HG03280 (cell line): ENCODE measurements at regions not wholly inside any gene's neighbourhood (a gene's known extent, or its start where the extent isn't known, plus 50 kb on each side); places are given as distances from the start of the nearest gene placed in this dataset.
"Not testable (repeated sequence)": the region's sequence is repeated elsewhere in the genome, so short reads cannot be mapped to it uniquely, and the experiment has no call there.

Experiments
- ATAC-seq: cut with Tn5 transposase; IDR thresholded peaks from one replicate; pipeline ENCODE4 v1.9.1; 2021; ENCODE audit warnings: mild to moderate bottlenecking, moderate library complexity; ENCODE audit not compliant: unreplicated experiment

GRCh38 chr4:62487016-62487415 lies 1286.9 kb downstream of the ADGRL3 start:
- ATAC-seq = no peak

- no peak for ATAC-seq
Observed at GRCh38 chr4:62484357-62484756, 1284.2 kb downstream of the ADGRL3 start.

DNA sequence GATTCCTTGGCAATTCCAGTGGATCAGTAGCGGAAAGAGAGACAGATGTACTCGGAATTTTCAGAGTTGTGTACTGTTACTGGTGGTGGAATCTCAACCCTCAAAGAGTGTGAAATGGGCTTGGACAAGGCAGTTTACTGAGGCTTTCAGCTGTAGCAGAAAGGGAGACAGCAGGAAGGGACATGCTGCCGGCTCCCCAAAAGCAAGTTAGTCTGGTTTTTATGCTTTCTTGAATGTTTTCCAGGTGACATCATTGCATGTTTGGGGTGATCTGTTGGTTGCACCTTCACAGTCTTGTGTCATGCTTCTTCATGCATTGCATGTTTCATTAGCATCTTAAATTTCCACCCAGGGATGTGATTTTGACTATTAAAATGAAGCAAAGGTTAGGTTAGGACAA lies 1282.2 kb downstream of the ADGRL3 start:
- ATAC-seq = no peak

- ATAC-seq = no peak
Observed at GRCh38 chr4:62475596-62475995, 1275.5 kb downstream of the ADGRL3 start.

DNA sequence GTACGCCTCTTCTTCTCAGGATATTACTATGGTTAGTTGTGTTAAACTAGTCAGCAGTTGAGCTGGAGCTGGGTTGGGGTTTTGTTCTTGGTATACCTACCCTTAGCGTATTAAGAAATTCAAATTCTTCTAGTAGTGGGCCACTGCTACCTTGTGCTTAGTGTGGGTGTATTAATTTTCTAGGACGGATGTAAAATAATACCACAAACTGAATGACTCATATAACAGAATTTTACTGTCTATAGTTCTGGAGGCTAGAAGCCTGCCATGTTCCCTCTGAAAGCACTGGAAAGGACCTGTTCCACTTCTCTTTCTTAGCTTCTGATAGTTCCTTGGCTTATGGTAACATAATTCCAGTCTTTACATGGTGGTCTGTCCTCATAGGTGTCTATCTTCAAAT lies 1274.7 kb downstream of the ADGRL3 start:
- no peak for ATAC-seq

DNA sequence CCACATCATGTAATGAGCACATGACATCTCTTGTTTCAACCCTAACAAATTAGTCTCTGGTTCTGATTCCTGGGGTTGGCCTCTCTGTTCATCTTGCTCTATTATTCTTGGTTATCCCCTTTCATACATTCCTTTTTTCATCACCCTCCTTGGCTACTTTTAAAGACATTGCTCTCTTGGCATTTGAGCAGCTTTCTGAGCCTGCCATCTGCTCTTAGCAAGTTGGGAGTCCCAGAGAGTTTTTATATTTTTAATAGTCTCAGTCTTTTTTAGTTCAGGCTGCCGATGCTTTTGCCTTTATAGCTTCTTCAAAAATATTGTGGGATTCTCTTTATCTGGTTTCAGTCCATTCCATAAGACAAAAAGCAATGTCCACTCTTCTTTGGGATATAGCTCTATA lies 1270.9 kb downstream of the ADGRL3 start:
- ATAC-seq = no peak

GRCh38 chr4:62470421-62470983 lies 1270.4 kb downstream of the ADGRL3 start:
- no peak for ATAC-seq

GRCh38 chr4:62470020-62470419 lies 1269.9 kb downstream of the ADGRL3 start:
- ATAC-seq = no peak

GRCh38 chr4:62461961-62462360 lies 1261.8 kb downstream of the ADGRL3 start:
- no peak for ATAC-seq

DNA sequence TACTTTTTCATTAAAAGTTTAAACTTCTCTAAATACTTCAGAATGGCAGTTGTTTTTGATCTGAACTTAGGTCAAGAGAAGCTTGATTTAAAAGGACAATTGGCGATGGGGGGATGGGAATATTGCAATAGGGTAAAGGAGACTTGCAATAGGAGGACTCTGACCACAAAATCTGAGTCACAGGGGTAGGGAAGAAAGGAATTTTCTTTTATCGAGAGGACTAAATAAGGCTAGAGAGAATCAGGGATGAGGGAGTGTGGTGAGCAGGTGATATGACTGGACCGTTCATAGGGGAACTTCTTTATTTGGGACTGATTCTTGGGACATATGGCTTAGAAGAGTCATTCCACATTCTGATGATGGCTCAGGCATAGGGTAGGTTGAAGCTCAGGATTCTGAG lies 1260.2 kb downstream of the ADGRL3 start:
- no peak for ATAC-seq

DNA sequence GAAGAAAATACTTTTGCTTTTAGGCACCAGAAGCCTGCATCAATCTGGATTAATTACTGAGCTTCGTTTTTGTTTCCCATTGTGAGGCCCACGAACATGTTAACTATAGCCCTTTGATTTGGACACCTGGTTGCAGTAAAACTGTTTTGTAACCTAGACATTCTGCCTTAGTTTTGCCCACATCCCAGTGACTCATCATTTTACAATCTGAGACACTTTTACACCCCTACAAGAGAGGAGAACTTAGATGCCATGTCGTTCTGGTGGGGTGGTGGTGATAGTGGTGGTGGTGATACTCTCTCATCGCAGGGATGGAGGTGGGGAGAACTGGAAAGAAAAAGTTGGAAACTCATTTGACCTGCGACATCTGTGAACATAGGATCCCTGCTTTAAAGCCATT lies 1257.2 kb downstream of the ADGRL3 start:
- ATAC-seq = no peak

DNA sequence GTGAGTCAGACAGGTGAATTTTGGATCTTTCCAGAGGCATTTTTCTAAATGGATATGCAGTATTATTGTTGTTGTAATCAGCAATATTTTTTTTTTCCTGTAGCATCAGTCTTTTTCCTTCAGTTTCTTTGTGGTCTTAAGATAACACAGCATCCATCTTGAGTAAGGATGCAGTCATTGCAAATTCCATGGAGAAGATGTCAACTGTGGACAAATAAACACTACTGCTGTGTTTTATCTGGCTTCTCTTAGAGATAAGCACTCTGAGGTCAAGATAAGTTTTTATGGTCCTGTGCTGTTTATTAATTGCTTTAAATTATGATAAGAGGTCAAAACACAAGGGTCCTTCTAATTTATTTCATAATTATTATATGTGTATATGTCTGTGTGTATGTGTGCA lies 1255.7 kb downstream of the ADGRL3 start:
- ATAC-seq = no peak

DNA sequence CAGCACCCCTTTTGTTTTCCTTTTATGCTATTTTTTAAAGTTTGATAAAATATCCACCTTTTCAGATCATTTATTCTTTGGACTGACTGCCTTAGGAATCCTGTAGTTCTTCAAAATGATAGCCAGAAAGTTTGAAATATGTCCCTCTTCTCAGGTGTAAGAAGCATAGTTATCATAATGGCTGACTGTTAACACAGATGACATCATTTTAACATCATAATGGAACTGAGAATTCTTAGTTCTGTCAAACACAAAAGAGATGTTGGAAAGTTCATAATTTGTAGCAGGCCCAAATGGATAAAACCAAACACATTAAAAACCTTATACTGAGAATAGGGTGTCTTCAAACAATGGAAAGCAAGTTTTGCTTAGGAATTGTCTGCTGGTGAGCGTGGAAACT lies 1254.4 kb downstream of the ADGRL3 start:
- ATAC-seq = no peak

DNA sequence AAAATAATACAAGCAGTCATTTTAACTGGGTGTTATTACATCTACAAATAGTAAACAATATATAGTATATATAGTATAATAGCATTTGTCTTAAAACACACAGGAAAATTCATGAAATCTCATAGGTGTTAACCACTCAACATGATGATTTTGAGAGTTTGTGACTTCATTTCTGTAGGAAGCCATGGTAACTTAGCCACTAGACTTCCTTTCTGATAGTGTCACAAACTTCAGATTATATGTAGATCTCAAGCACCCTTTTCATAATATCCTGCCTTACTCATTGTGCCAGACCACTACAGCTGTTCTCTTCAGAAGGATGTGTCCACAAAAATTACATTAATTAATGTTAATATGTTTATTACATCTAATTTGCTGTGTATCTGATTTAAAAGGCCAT lies 1250.6 kb downstream of the ADGRL3 start:
- ATAC-seq = no peak

- no peak for ATAC-seq
Observed at GRCh38 chr4:62449538-62449937, 1249.4 kb downstream of the ADGRL3 start.

DNA sequence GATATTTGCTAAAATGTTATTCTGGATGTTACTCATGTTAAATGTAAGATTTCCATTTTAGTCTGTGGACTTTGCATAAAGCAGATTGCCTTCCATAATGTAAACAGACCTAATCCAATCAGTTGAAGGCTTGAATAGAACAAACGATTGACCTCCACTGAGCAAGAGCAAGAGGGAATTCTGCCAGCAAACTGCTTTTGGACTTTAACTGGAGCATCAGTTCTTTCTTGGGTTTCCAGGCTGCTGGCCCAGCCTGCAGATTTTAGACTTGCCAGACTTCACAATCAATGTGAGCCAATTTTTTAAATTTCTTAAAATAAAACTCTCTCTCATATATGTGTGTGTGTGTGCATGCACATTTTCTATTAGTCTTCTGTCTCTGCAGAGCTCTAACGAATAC lies 1248.8 kb downstream of the ADGRL3 start:
- ATAC-seq = no peak

- ATAC-seq = no peak
Observed at GRCh38 chr4:62439051-62439450, 1238.9 kb downstream of the ADGRL3 start.

DNA sequence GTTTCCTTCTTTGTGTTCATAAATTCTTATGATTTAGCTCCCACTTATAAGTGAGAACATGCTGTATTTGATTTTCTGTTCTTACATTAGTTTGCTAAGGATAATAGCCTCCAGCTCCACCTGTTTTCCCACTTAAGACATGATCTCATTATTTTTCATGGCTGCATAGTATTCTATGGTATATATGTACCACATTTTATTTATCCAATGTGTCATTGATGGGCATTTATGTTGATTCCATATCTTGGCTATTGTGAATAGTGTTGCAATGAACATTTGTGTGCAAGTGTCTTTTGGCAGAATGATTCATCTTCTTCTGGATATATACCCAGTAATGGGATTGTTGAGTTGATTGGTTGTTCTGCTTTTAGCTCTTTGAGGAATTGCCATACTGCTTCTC lies 1234.8 kb downstream of the ADGRL3 start:
- no peak for ATAC-seq

GRCh38 chr4:62431513-62432231 lies 1231.5 kb downstream of the ADGRL3 start:
- ATAC-seq = not testable (repeated sequence)

DNA sequence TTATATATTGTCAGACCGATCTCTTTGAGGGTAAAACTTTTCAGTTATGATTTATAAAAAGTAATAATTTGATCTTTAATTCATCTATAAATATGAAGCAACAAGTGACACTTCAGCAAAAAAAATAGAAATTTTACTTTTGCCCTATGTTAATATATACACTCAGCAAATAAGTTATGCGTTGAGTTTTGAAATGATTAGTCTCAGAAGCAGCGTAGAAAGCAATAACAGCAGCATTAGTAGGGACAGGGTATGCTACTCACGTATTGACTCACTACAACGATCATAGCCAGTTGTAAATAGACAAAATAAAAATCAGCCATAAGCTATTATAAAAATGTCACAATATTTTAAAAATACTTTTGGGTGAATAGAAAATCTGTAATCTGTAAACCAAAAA lies 1229.2 kb downstream of the ADGRL3 start:
- ATAC-seq = no peak

DNA sequence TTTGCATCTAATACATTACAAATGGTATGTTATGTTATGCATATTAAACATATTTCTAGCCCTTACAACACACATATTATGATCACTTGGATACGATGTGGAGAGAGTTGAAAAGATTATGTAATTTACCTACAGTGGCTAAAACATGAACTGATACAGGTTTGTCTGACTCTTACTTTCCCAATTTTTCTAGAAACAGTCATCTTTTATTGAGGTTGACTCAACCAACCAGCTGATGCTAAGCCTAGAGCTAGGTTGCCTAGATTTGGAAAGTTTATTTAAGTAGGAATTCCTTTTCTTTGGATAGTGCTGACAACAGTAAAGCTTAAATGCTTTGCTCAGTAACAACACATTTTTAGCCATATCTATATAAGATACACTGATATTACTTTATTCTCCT lies 1215.1 kb downstream of the ADGRL3 start:
- no peak for ATAC-seq

DNA sequence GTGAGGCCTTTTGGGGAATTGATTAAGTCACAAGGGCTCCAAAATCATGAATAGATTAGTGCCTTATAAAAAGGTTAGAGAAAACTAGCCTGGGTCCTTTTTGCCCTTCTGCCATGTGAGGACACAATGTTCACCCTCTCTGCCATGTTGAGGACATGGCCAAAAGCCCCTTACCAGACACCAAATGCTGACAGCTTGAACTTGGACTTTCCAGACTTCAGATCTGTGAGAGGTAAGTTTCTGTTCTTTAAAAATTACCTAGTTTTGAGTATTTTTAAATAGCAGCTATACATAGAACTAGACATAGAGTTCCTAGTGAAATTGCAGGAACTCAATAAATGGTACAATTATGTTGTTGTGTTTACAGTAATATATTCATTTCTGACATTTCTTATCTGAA lies 1214.4 kb downstream of the ADGRL3 start:
- ATAC-seq = no peak
